ENCODE measurements at regions not wholly inside any gene's neighbourhood (a gene's known extent, or its start where the extent isn't known, plus 50 kb on each side); places are given as distances from the start of the nearest gene placed in this dataset.

DNA sequence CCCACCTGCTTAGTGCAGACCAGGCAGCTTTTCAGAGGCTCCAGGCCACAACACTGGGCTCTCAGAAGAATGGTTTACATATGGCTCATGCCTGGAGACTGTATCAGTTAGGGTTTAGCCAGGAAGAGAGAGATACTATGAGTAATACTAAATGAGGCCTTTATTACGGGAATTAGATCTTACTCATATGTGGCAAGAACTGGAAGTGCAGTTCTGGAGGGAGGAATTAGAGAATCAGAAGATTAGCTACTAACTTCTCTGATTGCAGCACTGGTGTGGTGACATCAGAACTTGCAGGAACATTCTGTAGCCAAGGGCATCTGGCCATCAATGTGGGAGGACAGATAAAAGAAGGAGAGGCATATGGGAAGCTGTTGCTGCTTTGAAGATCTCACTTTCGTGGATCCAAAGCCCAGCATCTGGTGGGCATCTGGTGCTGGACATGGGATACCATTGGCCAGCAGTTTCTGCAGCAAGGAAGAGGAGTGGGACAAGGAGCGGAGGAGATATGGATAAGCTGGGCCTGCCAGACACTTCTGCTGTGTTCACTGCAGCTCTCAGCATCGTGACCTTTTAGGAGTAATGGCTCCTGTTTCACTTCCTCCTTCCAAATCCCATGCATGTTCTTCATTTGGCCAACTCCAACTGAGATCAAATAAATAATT, 248.5 kb downstream of the BTBD3 start:
- ChIA-PET CTCF (no interaction called here), POLR2A (ENCODE audit: low non-redundant PET) (no interaction called here)
- DNase-seq (ENCODE audit: low spot score), result peak; percentile 13
- no peak overlapping the region for H3K27ac ChIP-seq
- TF ChIP-seq, protein P1, sequence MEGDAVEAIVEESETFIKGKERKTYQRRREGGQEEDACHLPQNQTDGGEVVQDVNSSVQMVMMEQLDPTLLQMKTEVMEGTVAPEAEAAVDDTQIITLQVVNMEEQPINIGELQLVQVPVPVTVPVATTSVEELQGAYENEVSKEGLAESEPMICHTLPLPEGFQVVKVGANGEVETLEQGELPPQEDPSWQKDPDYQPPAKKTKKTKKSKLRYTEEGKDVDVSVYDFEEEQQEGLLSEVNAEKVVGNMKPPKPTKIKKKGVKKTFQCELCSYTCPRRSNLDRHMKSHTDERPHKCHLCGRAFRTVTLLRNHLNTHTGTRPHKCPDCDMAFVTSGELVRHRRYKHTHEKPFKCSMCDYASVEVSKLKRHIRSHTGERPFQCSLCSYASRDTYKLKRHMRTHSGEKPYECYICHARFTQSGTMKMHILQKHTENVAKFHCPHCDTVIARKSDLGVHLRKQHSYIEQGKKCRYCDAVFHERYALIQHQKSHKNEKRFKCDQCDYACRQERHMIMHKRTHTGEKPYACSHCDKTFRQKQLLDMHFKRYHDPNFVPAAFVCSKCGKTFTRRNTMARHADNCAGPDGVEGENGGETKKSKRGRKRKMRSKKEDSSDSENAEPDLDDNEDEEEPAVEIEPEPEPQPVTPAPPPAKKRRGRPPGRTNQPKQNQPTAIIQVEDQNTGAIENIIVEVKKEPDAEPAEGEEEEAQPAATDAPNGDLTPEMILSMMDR (conservative IDR thresholded peaks at IDR 0.05; ENCODE audit: low read depth), result no peak

DNA sequence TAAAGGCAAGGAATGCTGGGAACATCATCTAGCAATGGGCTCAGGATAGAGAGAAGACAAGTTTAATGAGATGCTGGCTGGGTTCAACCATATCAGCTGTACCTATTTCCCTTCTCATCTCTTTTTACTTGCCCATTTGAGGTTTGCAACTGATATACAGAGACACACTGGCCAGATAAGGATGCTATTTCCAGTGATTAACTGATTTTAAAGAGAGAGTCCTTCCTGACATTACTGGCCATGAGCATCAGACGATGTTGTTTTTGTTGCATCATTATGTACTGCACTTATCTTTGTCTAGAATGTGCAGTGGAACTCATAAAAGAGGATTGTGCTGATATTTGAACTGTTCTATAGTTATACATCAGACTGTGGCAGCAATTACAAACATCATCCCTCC, 252.7 kb downstream of the BTBD3 start:
- CTCF ChIA-PET, result no interaction called here
- no peak overlapping the region for H3K27ac ChIP-seq

DNA sequence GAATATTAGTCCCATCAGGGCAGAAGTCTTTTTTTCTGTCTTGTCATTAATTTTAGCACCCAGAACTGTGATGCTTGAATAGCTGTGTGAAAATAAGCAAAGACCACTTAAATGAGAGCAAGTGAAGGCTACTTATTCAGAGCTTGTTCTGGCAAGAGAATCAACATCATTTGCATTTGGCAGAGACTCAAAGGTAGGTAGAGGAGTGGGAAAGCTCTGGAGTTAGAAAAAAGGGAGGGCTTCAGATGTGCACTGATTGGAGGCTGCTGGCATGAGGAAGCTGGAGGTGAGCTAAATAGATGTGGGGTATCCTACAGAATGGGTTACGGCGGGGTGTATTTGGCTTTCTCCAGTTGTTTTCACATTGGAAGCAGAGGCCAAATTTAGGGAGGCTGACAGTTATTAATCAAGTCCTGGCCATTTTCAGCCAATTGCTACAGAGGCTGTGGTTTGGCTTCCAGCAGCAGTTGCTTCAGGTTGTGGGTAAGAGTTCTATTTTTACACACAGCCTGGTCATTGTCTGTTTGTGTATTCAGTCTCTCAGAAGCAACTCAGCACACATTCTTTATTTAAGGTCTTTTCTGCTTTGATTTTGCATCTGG, 254.3 kb downstream of the BTBD3 start:
- ChIA-PET POLR2A (ENCODE audit: low non-redundant PET) (no interaction called here), CTCF (interaction anchor here (0.5 kb wide), 1 partner anchor 28 kb away, joined by 3 read pairs; no protein-coding TSS in a partner anchor)
- no peak overlapping the region for H3K27ac ChIP-seq
- TF ChIP-seq, protein P1 (conservative IDR thresholded peaks at IDR 0.05; ENCODE audit: low read depth), result no peak
- DNase-seq (ENCODE audit: low spot score), result no peak

More for the DNA sequence above, 252.7 kb downstream of the BTBD3 start:
- TF ChIP-seq, protein P1 (conservative IDR thresholded peaks at IDR 0.05; ENCODE audit: low read depth), result no peak
- POLR2A ChIA-PET (ENCODE audit: low non-redundant PET), result no interaction called here
- DNase-seq (ENCODE audit: low spot score), result no peak

- TF ChIP-seq, protein P1 (conservative IDR thresholded peaks at IDR 0.05; ENCODE audit: low read depth), result no peak
- no peak overlapping the region for H3K27ac ChIP-seq
- CTCF ChIA-PET, result interaction anchor here (0.5 kb wide), 1 partner anchor 921 kb away, joined by 3 read pairs; no protein-coding TSS in a partner anchor
- no peak for DNase-seq (ENCODE audit: low spot score)
- POLR2A ChIA-PET (ENCODE audit: low non-redundant PET), result no interaction called here
Observed at GRCh38 chr20:12173347-12174012, 255.8 kb downstream of the BTBD3 start.

DNA sequence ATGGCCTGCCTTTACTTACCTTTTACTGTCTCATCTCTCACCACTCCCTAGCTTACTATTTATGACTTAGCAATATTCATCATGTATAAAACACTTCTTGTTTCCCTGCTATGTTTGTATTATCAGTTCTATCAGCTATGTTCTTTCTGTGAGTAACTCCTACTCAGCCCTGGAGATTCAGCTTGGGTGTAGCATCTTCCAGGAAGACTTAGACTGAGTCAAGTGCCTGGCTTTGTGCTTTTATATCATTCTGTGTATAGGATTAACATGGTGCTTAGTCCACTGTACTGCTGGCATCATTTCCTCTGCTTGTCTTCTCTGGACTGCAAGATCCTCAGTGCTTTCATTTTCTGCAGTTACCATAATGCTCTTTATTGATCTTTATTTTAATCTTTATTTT, 257.8 kb downstream of the BTBD3 start:
- DNase-seq (ENCODE audit: low spot score), result no peak
- CTCF ChIA-PET, result no interaction called here
- TF ChIP-seq, protein P1 (conservative IDR thresholded peaks at IDR 0.05; ENCODE audit: low read depth), result no peak
- H3K27ac ChIP-seq, result no peak overlapping the region
- POLR2A ChIA-PET (ENCODE audit: low non-redundant PET), result no interaction called here

GRCh38 chr20:12177657-12178293, 260.1 kb downstream of the BTBD3 start:
- ChIA-PET CTCF (no interaction called here), POLR2A (ENCODE audit: low non-redundant PET) (no interaction called here)
- no peak overlapping the region for H3K27ac ChIP-seq
- no peak for DNase-seq (ENCODE audit: low spot score)
- TF ChIP-seq, protein P1 (conservative IDR thresholded peaks at IDR 0.05; ENCODE audit: low read depth), result no peak
